ENCODE measurements at regions not wholly inside any gene's neighbourhood (a gene's known extent, or its start where the extent isn't known, plus 50 kb on each side); places are given as distances from the start of the nearest gene placed in this dataset.

GRCh38 chr6:139744891-139745290 is 370.4 kb upstream of the CITED2 start:
- TF ChIP-seq CTCF (IDR thresholded peaks at IDR 0.05 in 4 of 5, conservative IDR thresholded peaks at IDR 0.05 in 1 of 5) (no peak), POLR2A (IDR thresholded peaks at IDR 0.05) (no peak)
